NAMALWA (cell line): ENCODE measurements at regions not wholly inside any gene's neighbourhood (a gene's known extent, or its start where the extent isn't known, plus 50 kb on each side); places are given as distances from the start of the nearest gene placed in this dataset.

Source experiments
- DNase-seq: peaks from one replicate; pipeline ENCODE4 v3.0.0-alpha.2; 2015; ENCODE audit warnings: low spot score

DNA sequence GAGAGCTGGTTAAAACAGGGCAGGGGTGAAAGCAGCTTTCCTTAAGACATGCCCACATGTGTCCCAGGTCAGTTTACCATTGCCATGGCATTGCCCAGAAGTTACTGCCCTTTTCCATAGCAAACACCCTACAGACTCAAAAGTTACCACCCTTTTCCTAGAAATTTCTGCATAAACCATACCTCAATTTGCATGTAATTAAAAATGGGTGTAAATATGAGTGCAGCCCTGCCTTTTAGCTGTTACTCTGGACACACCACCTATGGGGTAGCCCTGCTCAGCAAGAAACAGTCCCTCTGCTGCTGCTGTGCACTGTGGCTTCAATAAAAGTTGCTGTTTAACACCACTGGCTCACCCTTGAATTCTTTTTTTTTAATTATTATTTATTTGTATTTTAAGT lies 168.5 kb upstream of the C16orf82 start:
- DNase-seq = no peak

DNA sequence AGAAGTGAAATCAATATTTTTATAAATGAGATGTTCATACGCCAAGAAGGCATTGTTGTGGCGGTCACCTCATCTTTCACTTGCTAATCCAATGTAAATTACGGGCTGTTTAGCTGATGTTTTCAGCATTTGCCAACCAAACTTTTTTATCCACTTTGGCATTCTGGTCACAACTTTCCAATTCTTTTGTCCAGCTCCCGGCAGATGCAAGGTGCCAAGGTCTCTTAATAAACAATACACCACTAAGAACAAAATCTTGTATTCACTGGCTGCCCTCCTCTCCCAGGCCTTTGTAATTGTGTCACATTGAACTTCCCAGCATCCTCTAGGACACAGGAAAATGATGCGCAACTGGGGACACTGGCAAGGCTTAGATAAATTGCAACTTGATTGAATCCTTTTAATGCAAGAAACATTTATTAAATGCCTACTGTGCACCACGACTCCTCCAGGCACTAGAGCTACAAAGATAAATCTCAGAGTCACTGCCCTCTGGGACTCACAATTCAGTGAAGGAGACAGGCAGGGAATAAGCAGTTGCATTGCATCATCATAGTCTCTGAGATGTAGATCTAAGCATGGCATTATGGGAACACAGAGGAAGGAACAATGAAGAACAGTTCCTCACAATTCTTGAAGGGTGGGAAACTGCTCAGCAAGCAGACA lies 165.4 kb upstream of the C16orf82 start:
- no peak for DNase-seq

- DNase-seq = no peak
Measured at GRCh38 chr16:26901983-26902382, 164.7 kb upstream of the C16orf82 start.

DNA sequence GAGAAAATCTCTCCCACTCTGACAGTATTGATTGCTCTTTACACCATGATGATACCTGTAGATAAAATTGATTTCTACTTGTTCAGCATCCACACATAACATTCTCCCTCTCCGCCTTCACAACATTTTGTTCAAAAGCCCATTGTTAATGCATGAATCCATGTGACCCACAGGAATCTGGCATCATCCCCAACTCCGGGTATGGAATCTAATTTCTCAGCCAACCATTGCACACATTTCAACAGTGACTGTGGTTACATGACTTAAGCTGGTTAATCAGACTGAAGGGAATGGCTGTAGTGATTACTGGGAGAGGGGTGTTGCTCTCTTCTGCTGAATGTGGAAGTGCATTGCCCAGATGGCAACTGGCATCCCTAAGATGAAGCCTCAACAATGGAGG lies 161.4 kb upstream of the C16orf82 start:
- DNase-seq = no peak

DNA sequence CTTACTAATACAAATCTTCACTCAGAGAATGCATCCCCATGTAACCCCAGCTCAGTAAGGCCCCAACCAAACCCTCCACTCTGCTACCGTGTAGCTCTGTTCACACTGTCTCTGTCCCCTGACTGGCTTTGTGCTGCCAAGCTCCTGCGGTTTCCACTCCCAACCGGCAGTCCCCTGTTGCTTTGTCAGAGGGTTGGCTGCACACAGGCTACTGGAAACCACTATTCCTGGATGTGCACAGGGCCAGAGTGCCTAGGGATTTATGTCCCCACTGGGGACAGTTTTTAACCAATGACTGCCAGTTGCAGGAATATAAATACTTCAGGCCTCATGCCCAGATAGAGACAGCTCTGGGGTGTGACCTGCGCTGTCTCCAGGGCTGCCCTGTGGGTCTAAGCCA lies 157.1 kb upstream of the C16orf82 start:
- no peak for DNase-seq

- DNase-seq = no peak
Measured at GRCh38 chr16:26911436-26911835, 155.3 kb upstream of the C16orf82 start.

GRCh38 chr16:26913851-26914250 lies 152.9 kb upstream of the C16orf82 start:
- DNase-seq = no peak

GRCh38 chr16:26930786-26931581 lies 135.7 kb upstream of the C16orf82 start:
- no peak for DNase-seq

- DNase-seq = no peak
Measured at GRCh38 chr16:26950636-26951035, 116.1 kb upstream of the C16orf82 start.

- DNase-seq = no peak
Measured at GRCh38 chr16:26951950-26952349, 114.8 kb upstream of the C16orf82 start.

GRCh38 chr16:26952411-26952810 lies 114.3 kb upstream of the C16orf82 start:
- no peak for DNase-seq

DNA sequence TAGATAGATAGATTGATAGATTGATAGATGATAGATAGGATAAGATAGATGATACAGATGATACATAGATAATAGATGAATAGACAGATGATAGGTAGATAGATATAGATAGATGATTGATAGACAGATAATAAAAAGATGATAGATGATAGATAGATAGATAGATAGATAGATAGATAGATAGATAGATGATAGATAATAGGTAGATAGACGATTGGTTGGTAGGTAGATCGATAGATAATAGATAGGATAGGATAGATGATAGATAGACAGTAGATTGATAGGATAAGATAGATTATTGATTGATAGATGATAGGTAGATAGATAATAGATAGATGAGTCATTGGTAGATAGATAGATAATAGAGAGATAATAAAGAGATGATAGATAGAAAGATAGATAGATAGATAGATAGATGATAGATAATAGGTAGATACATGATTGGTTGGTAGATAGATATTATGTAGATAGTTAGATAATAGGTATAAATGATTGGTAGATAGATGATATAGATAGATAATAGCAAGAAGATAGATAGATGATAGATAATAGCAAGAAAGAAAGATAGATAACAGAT lies 109.4 kb upstream of the C16orf82 start:
- DNase-seq = no peak

DNA sequence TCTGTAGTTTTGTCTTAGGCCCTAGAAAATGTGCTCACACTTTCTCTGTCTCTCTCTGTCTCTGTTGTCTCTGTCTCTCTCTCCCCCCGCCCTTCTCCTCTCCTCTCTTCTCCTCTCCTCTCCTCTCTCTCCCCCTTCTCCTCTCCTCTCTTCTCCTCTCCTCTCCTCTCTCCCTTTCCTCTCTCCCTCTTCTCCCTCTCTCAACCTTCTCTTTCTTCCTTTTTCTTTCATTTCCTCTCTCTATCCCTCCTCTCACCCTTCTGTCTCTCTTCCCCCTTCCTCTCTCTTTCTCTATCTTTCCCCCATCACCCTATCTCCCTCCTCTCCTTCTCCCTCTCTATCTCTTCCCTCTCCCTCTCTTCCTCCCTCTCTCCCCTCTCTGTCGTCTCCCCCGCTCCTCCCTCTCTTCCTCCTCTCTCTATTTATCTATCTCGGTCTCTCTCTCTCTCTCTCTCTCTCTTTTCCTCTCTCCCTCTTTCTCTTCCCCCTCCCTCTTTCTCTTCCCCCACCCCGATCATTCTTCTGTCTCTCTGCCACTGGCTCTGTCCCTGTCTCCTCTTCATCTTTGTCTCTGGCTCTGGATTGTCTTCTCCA lies 107.2 kb upstream of the C16orf82 start:
- DNase-seq = no peak

DNA sequence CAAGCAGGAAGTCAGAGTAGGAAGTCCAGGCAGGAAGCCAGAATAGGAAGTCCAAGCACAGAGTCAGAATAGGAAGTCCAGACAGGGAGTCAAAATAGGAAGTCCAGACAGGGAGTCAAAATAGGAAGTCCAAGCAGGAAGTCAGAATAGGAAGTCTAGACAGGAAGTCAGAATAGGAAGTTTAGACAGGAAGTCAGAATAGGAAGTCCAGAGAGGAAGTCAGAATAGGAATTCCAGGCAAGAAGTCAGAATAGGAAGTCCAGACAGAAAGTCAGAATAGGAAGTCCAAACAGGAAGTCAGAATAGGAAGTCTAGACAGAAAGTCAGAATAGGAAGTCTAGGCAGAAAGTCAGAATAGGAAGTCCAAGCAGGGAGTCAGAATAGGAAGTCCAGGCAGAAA lies 105.3 kb upstream of the C16orf82 start:
- DNase-seq = no peak

DNA sequence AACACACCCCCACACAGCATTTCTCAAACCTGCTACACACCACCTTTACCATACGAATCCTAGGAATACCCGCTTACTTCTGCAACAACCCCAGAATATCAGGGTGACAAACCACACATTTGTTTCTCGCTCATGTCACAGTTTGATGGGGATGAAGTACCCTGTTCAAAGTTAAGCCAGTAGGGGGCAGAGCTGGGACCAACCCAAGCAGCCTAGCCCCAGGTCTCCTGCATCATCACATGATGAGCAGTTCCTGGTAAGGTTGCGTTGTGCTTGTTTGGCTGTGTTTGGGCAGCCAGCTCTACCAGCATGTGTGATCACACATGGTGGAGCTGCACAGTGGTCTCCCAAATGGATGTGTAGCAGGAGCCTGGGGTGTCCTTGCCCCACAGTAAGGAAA lies 103.6 kb upstream of the C16orf82 start:
- DNase-seq = peak; percentile 37

- no peak for DNase-seq
Measured at GRCh38 chr16:26969589-26970231, 97.0 kb upstream of the C16orf82 start.

- no peak for DNase-seq
Measured at GRCh38 chr16:26970292-26970691, 96.4 kb upstream of the C16orf82 start.

GRCh38 chr16:26976873-26977272 lies 89.9 kb upstream of the C16orf82 start:
- DNase-seq = no peak

DNA sequence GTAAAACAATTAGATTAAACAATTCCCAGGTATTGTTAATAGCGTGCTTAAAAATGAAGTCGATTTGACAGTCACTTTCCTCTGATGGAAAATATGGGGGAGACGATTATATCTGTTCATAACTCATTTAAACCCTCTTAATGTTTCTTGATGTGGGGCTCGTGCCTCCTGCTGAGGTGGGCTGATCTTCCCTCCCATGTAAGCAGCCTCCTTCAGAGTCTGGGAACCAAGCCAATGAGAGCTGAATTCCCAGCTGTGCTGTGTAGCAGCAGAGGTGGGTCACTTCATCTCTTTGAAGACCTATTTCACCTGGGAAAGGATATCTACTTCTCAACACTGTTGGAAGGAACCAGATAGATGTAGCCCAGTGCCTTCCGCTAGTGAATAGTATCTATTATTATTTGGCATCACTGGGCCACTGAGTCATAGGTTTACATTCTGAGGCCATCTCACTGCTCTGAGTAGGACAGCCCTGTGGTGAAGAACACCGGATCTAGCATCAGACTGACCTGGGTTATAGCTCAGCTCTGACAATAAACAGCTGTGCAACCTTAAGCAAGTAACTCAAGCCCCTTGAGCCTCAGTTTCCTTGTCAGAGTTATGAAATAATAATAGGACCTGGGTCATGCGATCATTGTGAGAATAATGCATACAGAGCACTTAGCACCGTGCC lies 85.3 kb upstream of the C16orf82 start:
- no peak for DNase-seq

DNA sequence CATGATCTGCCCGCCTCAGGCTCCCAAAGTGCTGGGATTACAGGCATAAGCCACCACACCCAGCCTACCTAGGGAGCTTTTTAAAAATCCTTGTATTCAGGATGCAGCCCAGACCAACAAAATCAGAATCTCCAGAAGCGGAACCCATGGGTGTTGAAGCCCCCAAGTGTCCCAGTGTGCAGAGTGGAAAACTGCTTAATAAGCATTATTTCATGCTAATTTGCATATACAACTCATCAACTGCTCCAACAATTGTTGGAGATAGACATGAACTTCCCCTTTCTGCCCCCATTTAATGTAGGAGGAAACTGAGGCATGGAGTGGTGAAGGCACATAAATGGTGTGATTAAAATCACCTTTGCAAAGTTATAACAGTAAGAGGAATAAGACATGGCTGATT lies 84.3 kb upstream of the C16orf82 start:
- no peak for DNase-seq

DNA sequence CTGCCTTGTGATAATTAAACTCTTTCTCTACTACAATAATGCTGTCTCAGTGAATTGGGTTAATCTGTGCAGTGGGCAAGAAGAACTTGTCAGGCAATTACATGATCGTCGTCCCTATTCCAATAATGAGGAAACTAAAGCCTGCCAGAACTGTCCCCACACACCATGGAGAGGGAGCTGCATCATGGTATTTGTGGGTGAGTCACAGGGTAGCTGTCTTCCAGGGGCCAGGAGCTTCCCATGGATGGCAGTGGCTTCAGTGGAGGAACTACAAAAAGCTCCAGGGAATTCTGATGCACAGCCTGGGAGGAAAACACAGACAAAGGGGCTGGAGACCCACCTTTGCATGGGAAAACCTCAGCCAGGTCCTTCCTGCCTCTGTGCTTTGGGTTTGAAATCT lies 83.3 kb upstream of the C16orf82 start:
- no peak for DNase-seq
